ENCODE measurements at regions not wholly inside any gene's neighbourhood (a gene's known extent, or its start where the extent isn't known, plus 50 kb on each side); places are given as distances from the start of the nearest gene placed in this dataset.

GRCh38 chr13:87078947-87079795, 592.0 kb upstream of the SLITRK5 start:
- DNase-seq (ENCODE audit: low read depth in 2 of 3, low spot score in 2 of 3) = no peak

DNA sequence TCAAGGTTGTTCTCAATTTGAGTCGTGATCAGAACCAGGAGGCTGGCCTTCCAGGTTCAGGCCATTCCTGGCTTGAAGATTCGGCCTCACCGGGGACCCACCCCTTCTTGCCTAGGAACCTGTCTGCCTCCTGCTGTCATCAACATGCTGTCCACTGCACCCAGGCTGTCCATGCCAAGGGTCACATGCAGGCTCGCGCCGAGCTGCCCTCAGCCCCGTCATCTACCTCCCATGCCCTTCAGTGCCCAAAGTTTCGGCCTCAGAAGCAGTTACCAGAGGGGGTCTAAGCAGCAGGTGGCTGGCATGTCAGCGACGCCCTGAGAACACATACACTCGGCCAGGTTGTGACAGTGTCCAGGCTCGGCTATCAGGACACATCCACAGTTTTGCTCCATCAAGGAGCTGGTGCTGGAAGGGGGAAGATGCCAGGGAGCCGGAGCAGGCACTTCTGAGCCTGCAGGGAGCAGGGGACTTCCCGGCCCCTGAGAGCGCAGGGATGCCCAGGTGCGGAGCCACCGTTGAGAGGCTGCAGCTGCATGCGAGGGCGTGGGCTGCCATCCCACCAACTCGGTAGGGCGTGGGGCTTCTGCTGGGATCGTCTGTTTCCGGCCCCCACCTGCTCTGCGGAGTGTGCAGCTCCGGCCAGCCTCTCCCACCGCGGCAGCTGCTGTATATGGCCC, 590.9 kb upstream of the SLITRK5 start:
- no peak for DNase-seq (ENCODE audit: low read depth in 2 of 3, low spot score in 2 of 3)

DNA sequence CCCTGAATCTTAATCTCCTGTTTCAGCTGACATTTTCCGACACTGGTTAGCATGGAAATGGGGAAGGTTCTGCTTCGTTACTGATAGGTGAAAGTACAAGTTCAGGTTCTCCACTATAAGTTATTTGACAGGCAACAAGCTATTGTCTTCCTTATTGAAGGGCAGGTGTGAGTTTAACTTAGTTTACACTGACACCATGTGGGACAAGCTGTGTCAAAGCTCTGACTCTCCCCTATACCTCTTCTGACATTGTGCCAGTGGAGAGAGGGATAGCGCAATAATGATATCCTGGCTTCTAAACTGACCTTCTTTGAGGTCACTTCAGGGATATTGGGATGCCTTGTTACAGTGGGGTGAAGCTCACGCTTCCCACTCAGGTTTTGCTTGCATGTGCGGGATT, 587.0 kb upstream of the SLITRK5 start:
- no peak for DNase-seq (ENCODE audit: low read depth in 2 of 3, low spot score in 2 of 3)

DNA sequence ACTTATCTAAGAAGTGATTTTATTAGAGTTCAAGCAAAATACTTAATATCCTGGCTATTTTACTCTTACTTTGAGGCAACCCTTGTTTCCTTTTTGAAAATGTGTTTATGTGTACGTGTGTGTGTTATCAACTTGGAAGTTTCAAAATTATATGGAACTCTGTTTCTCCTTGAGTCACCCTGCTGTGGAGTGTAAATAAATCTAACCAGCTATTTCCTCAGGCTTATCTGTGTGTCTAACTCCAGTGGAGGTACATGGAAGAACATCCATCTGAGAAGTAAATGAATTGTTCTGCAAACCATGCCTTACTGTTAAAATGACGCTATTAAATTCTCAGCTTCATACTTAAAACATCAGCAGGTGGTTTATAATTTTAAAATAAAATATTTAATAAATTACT, 583.4 kb upstream of the SLITRK5 start:
- no peak for DNase-seq (ENCODE audit: low read depth in 2 of 3, low spot score in 2 of 3)

GRCh38 chr13:87089391-87089790, 581.8 kb upstream of the SLITRK5 start:
- DNase-seq (ENCODE audit: low read depth in 2 of 3, low spot score in 2 of 3) = no peak

GRCh38 chr13:87093399-87093798, 577.8 kb upstream of the SLITRK5 start:
- no peak for DNase-seq (ENCODE audit: low read depth in 2 of 3, low spot score in 2 of 3)

GRCh38 chr13:87094646-87095045, 576.5 kb upstream of the SLITRK5 start:
- DNase-seq (ENCODE audit: low read depth in 2 of 3, low spot score in 2 of 3) = no peak

- no peak for DNase-seq (ENCODE audit: low read depth in 2 of 3, low spot score in 2 of 3)
Measured at GRCh38 chr13:87100431-87100830, 570.7 kb upstream of the SLITRK5 start.

GRCh38 chr13:87107651-87108050, 563.5 kb upstream of the SLITRK5 start:
- no peak for DNase-seq (ENCODE audit: low read depth in 2 of 3, low spot score in 2 of 3)

DNA sequence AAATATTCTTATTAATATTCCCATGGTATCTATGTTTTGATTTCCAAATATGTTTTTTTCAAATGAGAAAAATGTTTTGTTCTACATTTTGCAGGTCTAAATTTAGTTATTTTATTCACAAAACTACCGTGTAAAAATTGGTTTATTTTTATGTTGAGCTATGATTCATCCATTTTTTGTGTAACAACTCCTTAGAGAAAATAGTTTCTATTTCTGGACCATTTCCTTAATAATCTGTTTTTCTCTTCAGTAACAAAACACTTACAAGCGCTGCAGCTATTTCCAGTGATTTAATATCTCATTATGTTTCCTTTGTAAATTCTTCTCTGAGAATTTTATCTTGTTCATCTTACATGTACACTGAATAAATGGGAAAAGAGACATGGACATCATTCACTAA, 550.7 kb upstream of the SLITRK5 start:
- no peak for DNase-seq (ENCODE audit: low read depth in 2 of 3, low spot score in 2 of 3)

DNA sequence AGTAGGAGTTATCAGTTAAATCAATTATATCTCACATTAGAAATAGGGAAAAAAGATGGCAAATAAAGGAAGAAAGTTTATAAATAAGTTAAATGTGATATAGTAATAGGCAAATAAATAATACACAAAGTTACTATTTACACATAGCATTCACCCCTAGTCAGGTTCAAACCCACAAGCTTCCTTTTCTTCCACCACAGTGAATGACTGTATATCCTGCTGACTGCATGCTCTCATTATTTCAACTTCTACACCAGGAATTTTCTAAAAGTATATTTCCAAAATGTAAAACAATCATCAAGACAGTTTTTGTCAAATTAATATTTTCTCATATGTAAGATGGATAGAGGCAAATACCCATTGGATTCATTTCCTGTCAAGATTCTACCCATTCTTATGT, 548.6 kb upstream of the SLITRK5 start:
- DNase-seq (ENCODE audit: low read depth in 2 of 3, low spot score in 2 of 3) = no peak

DNA sequence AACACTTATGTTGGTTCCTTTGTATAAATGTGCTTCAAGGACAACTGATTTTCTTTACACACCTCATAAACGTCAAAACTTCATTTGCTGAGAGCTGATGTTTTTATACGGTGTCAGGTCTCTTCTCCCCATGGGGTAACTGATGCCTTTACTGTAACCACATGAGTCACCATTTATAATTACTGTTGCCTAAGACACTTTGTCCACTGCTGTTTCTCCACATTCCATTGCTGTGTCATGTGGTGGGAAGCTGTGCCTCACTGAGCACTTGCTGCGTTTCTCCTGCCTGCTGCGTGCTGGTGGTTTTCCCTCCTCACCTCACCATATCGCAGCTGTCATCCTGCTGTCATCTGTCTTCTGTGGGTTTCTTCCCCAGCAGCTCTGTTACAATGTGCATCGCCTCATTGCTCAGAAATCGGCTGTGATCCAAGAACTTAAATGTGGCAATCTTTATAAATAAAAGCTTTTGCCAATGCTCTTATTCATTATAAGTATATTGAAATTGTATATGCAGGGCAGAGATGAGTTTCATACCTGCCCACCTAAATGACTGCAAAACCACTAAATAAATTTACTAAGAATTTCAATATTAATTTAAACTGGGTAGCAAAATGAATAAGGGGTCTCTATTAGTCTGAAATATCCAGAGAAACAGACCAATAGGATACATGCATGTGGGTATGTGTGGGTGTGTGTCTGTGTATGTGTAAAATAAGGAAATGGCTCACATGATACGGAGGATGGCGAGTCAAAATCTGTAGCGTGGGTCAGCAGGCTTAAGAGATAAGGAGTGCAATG, 547.0 kb upstream of the SLITRK5 start:
- DNase-seq (ENCODE audit: low read depth in 2 of 3, low spot score in 2 of 3) = no peak

DNA sequence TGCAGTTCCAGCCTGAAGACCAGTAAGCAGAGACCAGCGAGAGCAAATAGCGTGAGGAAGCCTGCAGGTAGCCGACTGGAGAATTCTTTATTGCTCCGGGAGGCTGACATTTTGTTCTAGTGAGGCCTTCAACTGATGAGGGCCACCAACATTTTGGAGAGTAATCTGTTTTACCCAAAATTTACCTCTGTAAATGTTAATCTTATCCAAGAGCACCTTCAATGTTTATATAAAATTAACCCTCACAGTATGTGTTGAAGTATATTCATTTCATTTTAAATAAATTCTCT, 546.4 kb upstream of the SLITRK5 start:
- no peak for DNase-seq (ENCODE audit: low read depth in 2 of 3, low spot score in 2 of 3)

DNA sequence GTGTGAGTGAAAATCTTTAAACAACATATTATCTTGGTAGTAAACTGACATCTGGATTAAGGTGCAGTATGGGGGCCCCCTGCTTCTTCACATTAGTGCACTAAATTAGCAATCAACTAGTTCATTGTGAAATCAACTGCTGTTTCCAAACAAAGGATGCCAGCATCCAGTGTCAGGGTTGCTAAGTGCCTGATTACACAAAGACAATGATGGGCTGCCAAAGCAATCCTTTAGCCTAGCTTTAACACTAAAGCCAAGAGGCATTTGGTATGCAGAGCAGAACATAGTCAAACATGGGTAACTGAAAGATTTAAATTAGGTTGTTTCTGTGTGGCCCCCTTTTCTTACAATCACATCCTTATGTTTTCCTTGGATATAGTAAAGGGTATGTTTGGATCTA, 543.1 kb upstream of the SLITRK5 start:
- no peak for DNase-seq (ENCODE audit: low read depth in 2 of 3, low spot score in 2 of 3)

DNA sequence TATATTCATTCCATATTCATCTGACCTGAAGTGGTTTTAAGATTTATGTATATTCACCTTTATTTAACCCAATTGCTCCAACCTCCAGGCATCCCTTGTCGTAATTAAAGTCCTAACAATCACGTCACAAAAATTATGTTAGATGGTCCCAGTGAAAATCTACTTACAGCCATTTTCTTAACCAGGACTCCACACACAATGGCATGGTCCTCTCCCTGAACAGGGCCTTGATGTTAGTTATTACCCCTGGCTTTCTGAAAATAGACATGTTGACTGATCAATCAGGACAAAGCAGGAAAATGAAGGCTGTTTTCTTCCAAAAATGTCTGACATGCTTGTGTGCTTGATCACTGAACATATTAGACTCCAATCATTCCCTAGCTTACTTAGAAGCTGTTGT, 542.7 kb upstream of the SLITRK5 start:
- DNase-seq (ENCODE audit: low read depth in 2 of 3, low spot score in 2 of 3) = no peak

DNA sequence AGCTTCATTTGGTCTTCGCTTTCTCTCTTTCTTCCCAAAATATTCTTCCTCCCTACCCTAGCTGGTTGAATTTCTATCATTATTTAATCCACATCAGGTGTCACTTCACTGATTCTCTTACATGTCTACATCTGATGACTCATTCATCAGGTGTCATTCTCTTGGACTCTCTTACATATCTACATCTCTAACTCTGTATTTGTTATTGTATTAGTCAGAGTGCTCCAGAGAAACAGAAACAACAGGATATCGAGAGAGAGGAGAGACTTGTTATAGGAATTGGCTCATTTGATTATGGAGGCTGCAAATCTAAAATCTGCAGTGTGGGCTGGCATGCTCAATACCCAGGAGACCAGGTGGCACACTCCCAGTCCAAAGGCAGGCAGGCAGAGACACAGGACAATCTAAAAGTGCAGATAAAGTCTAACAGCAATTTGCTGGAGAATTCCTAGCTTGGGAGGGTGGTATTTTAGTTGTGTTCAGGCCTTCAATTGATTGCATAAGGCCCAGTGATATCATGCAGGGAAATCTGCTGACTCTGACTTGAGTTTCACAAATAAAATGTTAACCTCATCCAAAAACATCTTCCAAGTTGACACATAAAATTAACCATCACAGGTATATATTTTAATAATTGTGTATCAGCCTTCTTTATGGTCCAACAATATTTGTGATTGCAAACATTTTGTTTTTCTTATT, 541.4 kb upstream of the SLITRK5 start:
- DNase-seq (ENCODE audit: low read depth in 2 of 3, low spot score in 2 of 3) = no peak

GRCh38 chr13:87130423-87130822, 540.7 kb upstream of the SLITRK5 start:
- DNase-seq (ENCODE audit: low read depth in 2 of 3, low spot score in 2 of 3) = no peak

GRCh38 chr13:87131611-87132010, 539.6 kb upstream of the SLITRK5 start:
- DNase-seq (ENCODE audit: low read depth in 2 of 3, low spot score in 2 of 3) = no peak

GRCh38 chr13:87138866-87139265, 532.3 kb upstream of the SLITRK5 start:
- DNase-seq (ENCODE audit: low read depth in 2 of 3, low spot score in 2 of 3) = no peak

- DNase-seq (ENCODE audit: low read depth in 2 of 3, low spot score in 2 of 3) = no peak
Measured at GRCh38 chr13:87147076-87147475, 524.1 kb upstream of the SLITRK5 start.

DNA sequence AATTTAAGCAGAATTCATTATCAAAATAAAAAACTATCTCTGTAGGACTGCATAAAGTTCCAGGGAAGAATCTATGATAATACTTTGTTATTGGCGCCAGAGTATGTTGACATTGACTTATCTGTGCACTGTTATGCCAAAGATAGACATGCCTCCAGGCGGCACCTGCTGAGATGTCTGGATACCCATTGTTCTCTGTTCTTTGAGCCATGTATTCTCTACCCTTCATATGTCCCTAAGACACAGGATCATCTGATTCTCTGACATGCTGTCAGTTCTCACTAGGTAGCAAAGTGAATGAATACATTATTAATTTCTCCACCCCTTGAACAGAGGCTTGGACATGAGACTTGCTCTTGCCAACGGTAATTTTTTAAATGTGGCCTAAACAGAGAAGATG, 517.8 kb upstream of the SLITRK5 start:
- DNase-seq (ENCODE audit: low read depth in 2 of 3, low spot score in 2 of 3) = no peak

DNA sequence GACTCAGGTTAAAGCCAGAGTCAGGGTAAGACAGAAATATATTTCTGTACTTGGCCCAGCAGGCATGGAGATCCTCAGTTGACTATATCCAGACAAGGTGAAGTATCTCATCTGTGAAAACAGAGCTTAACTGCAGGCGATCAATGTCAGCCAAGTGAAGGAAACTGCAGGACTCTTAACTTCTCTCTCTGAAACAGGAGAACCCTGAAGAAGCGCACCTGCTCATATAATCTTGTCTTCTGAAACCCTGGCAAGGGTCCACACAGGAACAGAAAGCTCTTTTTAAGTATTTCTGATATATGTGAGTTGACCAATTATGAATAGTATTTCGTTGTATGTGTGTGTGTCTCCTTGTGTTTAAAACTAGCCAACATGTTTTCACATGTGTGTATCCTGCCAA, 504.8 kb upstream of the SLITRK5 start:
- DNase-seq (ENCODE audit: low read depth in 2 of 3, low spot score in 2 of 3) = no peak
